WTC11 (cell line): ENCODE measurements at regions not wholly inside any gene's neighbourhood (a gene's known extent, or its start where the extent isn't known, plus 50 kb on each side); places are given as distances from the start of the nearest gene placed in this dataset.

Source experiments
- ATAC-seq: fragments of 200-7000 bp; cut with Tn5 transposase; 2 replicates; pipeline ENCODE4 v1.10.0; 2021; ENCODE audit warnings: mild to moderate bottlenecking, moderate library complexity
- CTCF ChIA-PET: fragments of 300-600 bp; sonication (Branson Sonifier 250); formaldehyde crosslinking; loops from one replicate; lab custom pipeline; 2021; ENCODE audit warnings: antibody characterized with exemption; lab: Charles Lee
- POLR2A ChIA-PET: fragments of 350-600 bp; sonication (Branson Sonifier 250); formaldehyde crosslinking; loops from one replicate; lab custom pipeline; 2021; ENCODE audit warnings: antibody characterized with exemption; lab: Charles Lee
- DNase-seq: peaks from one replicate; pipeline ENCODE4 v3.0.0; 2021; ENCODE audit warnings: low spot score
- H3K27ac Mint-ChIP-seq: 2 replicates; pipeline ENCODE4 v1.8.0; 2021; ENCODE audit warnings: mixed read lengths
- H3K27me3 Mint-ChIP-seq: 2 replicates; pipeline ENCODE4 v1.8.0; 2021; ENCODE audit warnings: low read depth, mild to moderate bottlenecking, moderate library complexity, mixed read lengths
- H3K36me3 Mint-ChIP-seq: 2 replicates; pipeline ENCODE4 v1.8.0; 2021; ENCODE audit warnings: mixed read lengths
- H3K4me1 Mint-ChIP-seq: 2 replicates; pipeline ENCODE4 v1.8.0; 2022; ENCODE audit warnings: mixed read lengths
- H3K4me3 Mint-ChIP-seq: 2 replicates; pipeline ENCODE4 v1.8.0; 2021; ENCODE audit warnings: mild to moderate bottlenecking, moderate library complexity, mixed read lengths
- H3K9me3 Mint-ChIP-seq: 2 replicates; pipeline ENCODE4 v1.8.0; 2021; ENCODE audit warnings: mixed read lengths
- CBFB ChIP-seq: sonication (generic); formaldehyde crosslinking; IDR thresholded peaks from 2 replicates; pipeline ENCODE4 v1.8.1; 2022; ENCODE audit warnings: mild to moderate bottlenecking, low read depth, missing genetic modification reagents
- GRHL2 ChIP-seq: fragments of 250-450 bp; sonication (Bioruptor Pico); IDR thresholded peaks from 2 replicates; pipeline ENCODE4 v1.8.0; 2022; ENCODE audit warnings: mild to moderate bottlenecking, moderate library complexity; ENCODE audit not compliant: insufficient replicate concordance, severe bottlenecking
- GTF2I ChIP-seq: fragments of 250-450 bp; sonication (Bioruptor Pico); conservative IDR thresholded peaks from 2 replicates; pipeline ENCODE4 v1.4.0; 2021; ENCODE audit warnings: mild to moderate bottlenecking
- JAZF1 ChIP-seq: fragments of 250-450 bp; sonication (Bioruptor Pico); IDR thresholded peaks from 2 replicates; pipeline ENCODE4 v1.9.0; 2021; ENCODE audit warnings: moderate library complexity, mild to moderate bottlenecking, inconsistent platforms
- NFATC4 ChIP-seq: fragments of 250-450 bp; sonication (Bioruptor Pico); IDR thresholded peaks from 2 replicates; pipeline ENCODE4 v1.9.0; 2021; ENCODE audit warnings: mild to moderate bottlenecking
- NR2C2 ChIP-seq: sonication (generic); formaldehyde crosslinking; IDR thresholded peaks from 2 replicates; pipeline ENCODE4 v1.8.0; 2022; ENCODE audit warnings: mild to moderate bottlenecking, missing genetic modification reagents
- SMAD3 ChIP-seq: sonication (generic); formaldehyde crosslinking; IDR thresholded peaks from 2 replicates; pipeline ENCODE4 v1.8.0; 2022; ENCODE audit warnings: missing genetic modification reagents, mild to moderate bottlenecking, borderline replicate concordance
- SMAD4 ChIP-seq: sonication (generic); formaldehyde crosslinking; IDR thresholded peaks from 2 replicates; pipeline ENCODE4 v1.8.0; 2022; ENCODE audit warnings: mild to moderate bottlenecking, missing genetic modification reagents
- SOX15 ChIP-seq: fragments of 250-450 bp; sonication (Bioruptor Pico); IDR thresholded peaks from 2 replicates; pipeline ENCODE4 v1.9.0; 2021; ENCODE audit warnings: mild to moderate bottlenecking
- ZNF121 ChIP-seq: sonication (generic); formaldehyde crosslinking; IDR thresholded peaks from 2 replicates; pipeline ENCODE4 v1.8.0; 2023; ENCODE audit warnings: missing genetic modification reagents
- ZNF232 ChIP-seq: sonication (generic); formaldehyde crosslinking; IDR thresholded peaks from 2 replicates; pipeline ENCODE4 v1.8.0; 2022; ENCODE audit warnings: mild to moderate bottlenecking, missing genetic modification reagents
- ZNF263 ChIP-seq: sonication (generic); formaldehyde crosslinking; IDR thresholded peaks from 2 replicates; pipeline ENCODE4 v1.8.1; 2022; ENCODE audit warnings: low read depth, mild to moderate bottlenecking, moderate library complexity, missing genetic modification reagents
- ZNF423 ChIP-seq: fragments of 250-450 bp; sonication (Bioruptor Pico); IDR thresholded peaks from 2 replicates; pipeline ENCODE4 v2.1.2; 2022; ENCODE audit warnings: mild to moderate bottlenecking, moderate library complexity
- ZNF671 ChIP-seq: fragments of 250-450 bp; sonication (Bioruptor Pico); IDR thresholded peaks from 2 replicates; pipeline ENCODE4 v1.8.0; 2021; ENCODE audit warnings: mild to moderate bottlenecking
- TF ChIP-seq, protein P1 (sequence below): sonication (generic); formaldehyde crosslinking; IDR thresholded peaks from 2 replicates; pipeline ENCODE4 v1.8.1; 2022; ENCODE audit warnings: mild to moderate bottlenecking, moderate library complexity, missing genetic modification reagents
- TF ChIP-seq, protein P2 (sequence below): fragments of 250-450 bp; sonication (Bioruptor Pico); IDR thresholded peaks from 2 replicates; pipeline ENCODE4 v2.1.2; 2022; ENCODE audit warnings: mild to moderate bottlenecking, moderate library complexity
- TF ChIP-seq, protein P3 (sequence below): sonication (generic); formaldehyde crosslinking; conservative IDR thresholded peaks from 2 replicates; pipeline ENCODE4 v1.8.1; 2023; ENCODE audit warnings: mild to moderate bottlenecking, low read depth, missing genetic modification reagents, moderate library complexity
- TF ChIP-seq, protein P4 (sequence below): sonication (generic); formaldehyde crosslinking; IDR thresholded peaks from 2 replicates; pipeline ENCODE4 v1.8.0; 2022; ENCODE audit warnings: mild to moderate bottlenecking, missing genetic modification reagents
- TF ChIP-seq, protein P5 (sequence below): fragments of 250-450 bp; sonication (Bioruptor Pico); IDR thresholded peaks from 2 replicates; pipeline ENCODE4 v1.9.0; 2021; ENCODE audit warnings: moderate library complexity, mild to moderate bottlenecking, inconsistent platforms, borderline replicate concordance
- TF ChIP-seq, protein P6 (sequence below): sonication (generic); formaldehyde crosslinking; IDR thresholded peaks from 2 replicates; pipeline ENCODE4 v1.8.0; 2023; ENCODE audit warnings: mild to moderate bottlenecking, missing genetic modification reagents

DNA sequence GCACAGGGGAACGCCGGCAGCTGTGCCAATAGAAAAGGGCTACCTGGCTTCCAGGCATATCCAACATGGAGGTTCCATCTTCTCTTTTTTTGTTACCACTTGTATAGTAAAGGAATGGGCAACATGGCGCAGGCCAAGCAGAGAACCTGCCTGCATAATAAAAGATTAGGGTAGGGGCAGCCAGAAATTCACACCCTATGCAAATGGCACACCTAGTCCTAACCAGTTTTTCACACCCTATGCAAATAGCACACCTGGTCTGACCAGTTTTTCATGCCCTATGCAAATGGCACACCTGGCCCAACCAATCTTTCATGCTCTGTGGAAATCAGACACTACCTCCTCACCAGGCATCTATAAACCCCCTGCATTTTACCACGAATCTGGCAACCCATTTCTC is 369.5 kb downstream of the IPMK start:
- no peaks in the 10 kb centered on the region for H3K27me3 Mint-ChIP-seq
- H3K36me3 Mint-ChIP-seq = peaks cover 38% of the 10 kb centered on the region
- peaks cover 40% of the 10 kb centered on the region for H3K9me3 Mint-ChIP-seq
- peaks cover 27% of the 10 kb centered on the region for H3K4me1 Mint-ChIP-seq
- ChIA-PET CTCF (interaction anchor here (0.5 kb wide), 1 partner anchor 307 kb away, joined by 3 read pairs; no protein-coding TSS in a partner anchor), POLR2A (no interaction called here)
- peak overlapping the region; percentile 89 for H3K27ac Mint-ChIP-seq
- no peak for TF ChIP-seq SOX15 (CRISPR knock-in tag)
- no peak for TF ChIP-seq ZNF263
- no peak for TF ChIP-seq GRHL2 (CRISPR knock-in tag)
- H3K4me3 Mint-ChIP-seq = no peak overlapping the region; the same call in 1 of the 2 replicates
- ATAC-seq = peak; percentile 98
- DNase-seq = peak; percentile 36

DNA sequence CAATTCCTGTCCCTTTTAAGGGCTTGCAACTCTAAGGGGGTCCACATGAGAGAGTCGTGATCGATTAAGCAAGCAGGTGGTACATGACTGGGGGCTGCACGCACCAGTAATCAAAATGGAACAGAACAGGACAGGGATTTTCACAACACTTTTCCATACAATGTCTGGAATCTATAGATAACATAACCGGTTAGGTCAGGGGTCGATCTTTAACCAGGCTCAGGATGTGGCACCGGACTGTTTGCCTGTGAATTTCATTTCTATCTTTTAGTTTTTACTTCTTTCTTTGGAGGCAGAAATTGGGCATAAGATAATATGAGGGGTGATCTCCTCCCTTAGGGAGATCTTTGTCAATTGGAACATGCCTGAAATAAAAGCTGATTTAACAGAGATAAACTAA is 370.1 kb downstream of the IPMK start:
- H3K36me3 Mint-ChIP-seq = peaks cover 42% of the 10 kb centered on the region
- H3K9me3 Mint-ChIP-seq = peaks cover 46% of the 10 kb centered on the region
- no peak for DNase-seq
- H3K4me3 Mint-ChIP-seq = no peak overlapping the region
- H3K4me1 Mint-ChIP-seq = peaks cover 30% of the 10 kb centered on the region
- ATAC-seq = no peak
- no peaks in the 10 kb centered on the region for H3K27me3 Mint-ChIP-seq
- TF ChIP-seq, protein P1, sequence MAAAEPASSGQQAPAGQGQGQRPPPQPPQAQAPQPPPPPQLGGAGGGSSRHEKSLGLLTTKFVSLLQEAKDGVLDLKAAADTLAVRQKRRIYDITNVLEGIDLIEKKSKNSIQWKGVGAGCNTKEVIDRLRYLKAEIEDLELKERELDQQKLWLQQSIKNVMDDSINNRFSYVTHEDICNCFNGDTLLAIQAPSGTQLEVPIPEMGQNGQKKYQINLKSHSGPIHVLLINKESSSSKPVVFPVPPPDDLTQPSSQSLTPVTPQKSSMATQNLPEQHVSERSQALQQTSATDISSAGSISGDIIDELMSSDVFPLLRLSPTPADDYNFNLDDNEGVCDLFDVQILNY (CRISPR knock-in tag) = no peak
- no peak for TF ChIP-seq NFATC4 (CRISPR knock-in tag)
- TF ChIP-seq, protein P2, sequence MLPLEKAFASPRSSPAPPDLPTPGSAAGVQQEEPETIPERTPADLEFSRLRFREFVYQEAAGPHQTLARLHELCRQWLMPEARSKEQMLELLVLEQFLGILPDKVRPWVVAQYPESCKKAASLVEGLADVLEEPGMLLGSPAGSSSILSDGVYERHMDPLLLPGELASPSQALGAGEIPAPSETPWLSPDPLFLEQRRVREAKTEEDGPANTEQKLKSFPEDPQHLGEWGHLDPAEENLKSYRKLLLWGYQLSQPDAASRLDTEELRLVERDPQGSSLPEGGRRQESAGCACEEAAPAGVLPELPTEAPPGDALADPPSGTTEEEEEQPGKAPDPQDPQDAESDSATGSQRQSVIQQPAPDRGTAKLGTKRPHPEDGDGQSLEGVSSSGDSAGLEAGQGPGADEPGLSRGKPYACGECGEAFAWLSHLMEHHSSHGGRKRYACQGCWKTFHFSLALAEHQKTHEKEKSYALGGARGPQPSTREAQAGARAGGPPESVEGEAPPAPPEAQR (CRISPR knock-in tag) = no peak
- no peak for TF ChIP-seq JAZF1 (CRISPR knock-in tag)
- no peak for TF ChIP-seq ZNF423 (CRISPR knock-in tag)
- no peak for TF ChIP-seq GTF2I (CRISPR knock-in tag)
- no peak for TF ChIP-seq CBFB
- TF ChIP-seq, protein P3, sequence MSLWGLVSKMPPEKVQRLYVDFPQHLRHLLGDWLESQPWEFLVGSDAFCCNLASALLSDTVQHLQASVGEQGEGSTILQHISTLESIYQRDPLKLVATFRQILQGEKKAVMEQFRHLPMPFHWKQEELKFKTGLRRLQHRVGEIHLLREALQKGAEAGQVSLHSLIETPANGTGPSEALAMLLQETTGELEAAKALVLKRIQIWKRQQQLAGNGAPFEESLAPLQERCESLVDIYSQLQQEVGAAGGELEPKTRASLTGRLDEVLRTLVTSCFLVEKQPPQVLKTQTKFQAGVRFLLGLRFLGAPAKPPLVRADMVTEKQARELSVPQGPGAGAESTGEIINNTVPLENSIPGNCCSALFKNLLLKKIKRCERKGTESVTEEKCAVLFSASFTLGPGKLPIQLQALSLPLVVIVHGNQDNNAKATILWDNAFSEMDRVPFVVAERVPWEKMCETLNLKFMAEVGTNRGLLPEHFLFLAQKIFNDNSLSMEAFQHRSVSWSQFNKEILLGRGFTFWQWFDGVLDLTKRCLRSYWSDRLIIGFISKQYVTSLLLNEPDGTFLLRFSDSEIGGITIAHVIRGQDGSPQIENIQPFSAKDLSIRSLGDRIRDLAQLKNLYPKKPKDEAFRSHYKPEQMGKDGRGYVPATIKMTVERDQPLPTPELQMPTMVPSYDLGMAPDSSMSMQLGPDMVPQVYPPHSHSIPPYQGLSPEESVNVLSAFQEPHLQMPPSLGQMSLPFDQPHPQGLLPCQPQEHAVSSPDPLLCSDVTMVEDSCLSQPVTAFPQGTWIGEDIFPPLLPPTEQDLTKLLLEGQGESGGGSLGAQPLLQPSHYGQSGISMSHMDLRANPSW (CRISPR knock-in tag) = no peak
- TF ChIP-seq SMAD4 (CRISPR knock-in tag) = no peak
- no peak for TF ChIP-seq NR2C2 (CRISPR knock-in tag)
- CTCF ChIA-PET = no interaction called here
- H3K27ac Mint-ChIP-seq = peak overlapping the region; percentile 87
- POLR2A ChIA-PET = no interaction called here

DNA sequence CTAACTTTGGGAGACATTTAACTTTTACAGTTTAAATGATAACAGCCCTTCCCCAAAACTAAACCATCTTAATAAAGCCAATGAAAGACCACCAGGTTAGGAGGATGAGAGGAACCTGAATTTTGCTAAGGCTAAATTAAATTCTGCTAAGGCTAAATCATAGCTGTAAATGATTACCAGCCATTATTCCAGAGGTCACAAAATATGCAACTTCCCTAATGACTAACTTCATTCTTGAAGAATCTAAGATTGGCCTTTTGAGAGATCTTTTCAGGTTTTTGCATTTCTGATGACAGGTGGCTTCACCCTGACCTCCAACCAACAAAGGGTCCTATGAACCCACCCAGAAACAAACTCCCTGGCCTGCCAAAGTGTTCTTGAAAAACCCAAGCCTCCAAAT is 373.3 kb downstream of the IPMK start:
- no peak for ATAC-seq
- Mint-ChIP-seq H3K4me1 (peaks cover 26% of the 10 kb centered on the region), H3K27ac (no peak overlapping the region)

DNA sequence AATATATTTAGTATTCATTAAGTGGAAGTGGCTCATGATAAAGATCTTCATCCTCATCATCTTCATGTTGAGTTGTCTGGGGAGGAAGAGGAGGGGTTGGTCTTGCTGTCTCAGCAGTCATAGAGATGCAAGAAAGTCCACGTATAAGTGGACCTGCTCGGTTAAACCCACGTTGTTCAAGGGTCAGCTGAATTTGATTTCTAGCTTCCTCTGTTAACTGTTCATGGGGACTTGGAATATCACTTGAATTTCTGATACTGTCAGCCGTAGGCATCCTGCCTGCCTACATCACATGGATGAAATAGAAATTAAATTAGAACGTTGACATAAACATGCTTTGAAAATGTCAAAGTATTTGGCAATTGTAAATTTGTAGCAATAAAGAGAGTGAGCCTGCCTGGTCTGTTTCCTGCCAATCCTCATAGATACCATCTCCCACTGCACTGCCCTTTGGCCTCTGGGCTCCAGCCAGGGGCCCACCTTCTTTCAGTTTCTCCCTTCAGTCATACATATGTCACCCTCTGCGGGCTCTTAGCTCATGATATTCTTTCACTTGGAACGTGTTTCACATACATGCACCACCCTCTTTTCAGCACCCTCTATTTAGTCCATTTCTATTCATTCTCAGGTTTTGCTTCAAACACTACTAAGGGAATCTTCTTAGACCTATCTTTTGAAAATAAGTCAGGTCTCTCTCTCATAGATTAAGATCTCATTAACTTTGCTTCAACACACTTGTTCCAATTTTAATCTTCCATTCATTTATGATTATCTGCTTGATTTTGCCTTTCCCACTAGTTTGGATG is 376.3 kb downstream of the IPMK start:
- CTCF ChIA-PET = no interaction called here
- no peak for DNase-seq
- Mint-ChIP-seq H3K27me3 (no peaks in the 10 kb centered on the region), H3K4me1 (peaks cover 6% of the 10 kb centered on the region), H3K27ac (no peak overlapping the region), H3K4me3 (no peak overlapping the region), H3K9me3 (peaks cover 64% of the 10 kb centered on the region), H3K36me3 (peaks cover 49% of the 10 kb centered on the region)
- POLR2A ChIA-PET = no interaction called here
- no peak for ATAC-seq
- TF ChIP-seq, protein P4, sequence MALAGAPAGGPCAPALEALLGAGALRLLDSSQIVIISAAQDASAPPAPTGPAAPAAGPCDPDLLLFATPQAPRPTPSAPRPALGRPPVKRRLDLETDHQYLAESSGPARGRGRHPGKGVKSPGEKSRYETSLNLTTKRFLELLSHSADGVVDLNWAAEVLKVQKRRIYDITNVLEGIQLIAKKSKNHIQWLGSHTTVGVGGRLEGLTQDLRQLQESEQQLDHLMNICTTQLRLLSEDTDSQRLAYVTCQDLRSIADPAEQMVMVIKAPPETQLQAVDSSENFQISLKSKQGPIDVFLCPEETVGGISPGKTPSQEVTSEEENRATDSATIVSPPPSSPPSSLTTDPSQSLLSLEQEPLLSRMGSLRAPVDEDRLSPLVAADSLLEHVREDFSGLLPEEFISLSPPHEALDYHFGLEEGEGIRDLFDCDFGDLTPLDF (CRISPR knock-in tag) = no peak
- TF ChIP-seq, protein P5, sequence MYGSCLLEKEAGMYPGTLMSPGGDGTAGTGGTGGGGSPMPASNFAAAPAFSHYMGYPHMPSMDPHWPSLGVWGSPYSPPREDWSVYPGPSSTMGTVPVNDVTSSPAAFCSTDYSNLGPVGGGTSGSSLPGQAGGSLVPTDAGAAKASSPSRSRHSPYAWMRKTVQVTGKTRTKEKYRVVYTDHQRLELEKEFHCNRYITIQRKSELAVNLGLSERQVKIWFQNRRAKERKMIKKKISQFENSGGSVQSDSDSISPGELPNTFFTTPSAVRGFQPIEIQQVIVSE (CRISPR knock-in tag) = no peak
- TF ChIP-seq, protein P6, sequence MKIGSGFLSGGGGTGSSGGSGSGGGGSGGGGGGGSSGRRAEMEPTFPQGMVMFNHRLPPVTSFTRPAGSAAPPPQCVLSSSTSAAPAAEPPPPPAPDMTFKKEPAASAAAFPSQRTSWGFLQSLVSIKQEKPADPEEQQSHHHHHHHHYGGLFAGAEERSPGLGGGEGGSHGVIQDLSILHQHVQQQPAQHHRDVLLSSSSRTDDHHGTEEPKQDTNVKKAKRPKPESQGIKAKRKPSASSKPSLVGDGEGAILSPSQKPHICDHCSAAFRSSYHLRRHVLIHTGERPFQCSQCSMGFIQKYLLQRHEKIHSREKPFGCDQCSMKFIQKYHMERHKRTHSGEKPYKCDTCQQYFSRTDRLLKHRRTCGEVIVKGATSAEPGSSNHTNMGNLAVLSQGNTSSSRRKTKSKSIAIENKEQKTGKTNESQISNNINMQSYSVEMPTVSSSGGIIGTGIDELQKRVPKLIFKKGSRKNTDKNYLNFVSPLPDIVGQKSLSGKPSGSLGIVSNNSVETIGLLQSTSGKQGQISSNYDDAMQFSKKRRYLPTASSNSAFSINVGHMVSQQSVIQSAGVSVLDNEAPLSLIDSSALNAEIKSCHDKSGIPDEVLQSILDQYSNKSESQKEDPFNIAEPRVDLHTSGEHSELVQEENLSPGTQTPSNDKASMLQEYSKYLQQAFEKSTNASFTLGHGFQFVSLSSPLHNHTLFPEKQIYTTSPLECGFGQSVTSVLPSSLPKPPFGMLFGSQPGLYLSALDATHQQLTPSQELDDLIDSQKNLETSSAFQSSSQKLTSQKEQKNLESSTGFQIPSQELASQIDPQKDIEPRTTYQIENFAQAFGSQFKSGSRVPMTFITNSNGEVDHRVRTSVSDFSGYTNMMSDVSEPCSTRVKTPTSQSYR = no peak
- no peak for TF ChIP-seq ZNF671 (CRISPR knock-in tag)
- no peak for TF ChIP-seq SMAD3
- TF ChIP-seq ZNF232 (CRISPR knock-in tag) = no peak

More for the DNA sequence above, 373.3 kb downstream of the IPMK start:
- no peak overlapping the region for H3K4me3 Mint-ChIP-seq
- POLR2A ChIA-PET = no interaction called here
- peaks cover 51% of the 10 kb centered on the region for H3K9me3 Mint-ChIP-seq
- no peak for TF ChIP-seq ZNF121 (CRISPR knock-in tag)
- no peaks in the 10 kb centered on the region for H3K27me3 Mint-ChIP-seq
- CTCF ChIA-PET = no interaction called here
- no peak for DNase-seq
- H3K36me3 Mint-ChIP-seq = peaks cover 53% of the 10 kb centered on the region
